HS-5 (cell line): ENCODE measurements at regions not wholly inside any gene's neighbourhood (a gene's known extent, or its start where the extent isn't known, plus 50 kb on each side); places are given as distances from the start of the nearest gene placed in this dataset.
"Not testable (repeated sequence)": the region's sequence is repeated elsewhere in the genome, so short reads cannot be mapped to it uniquely, and the experiment has no call there.

Experiments used
- DNase-seq: peaks from one replicate; pipeline ENCODE4 v3.0.0-alpha.2; 2012; ENCODE audit warnings: low read depth

GRCh38 chr10:84938117-84938905, 609.9 kb downstream of the CCSER2 start:
- no peak for DNase-seq

GRCh38 chr10:84943541-84943940, 615.2 kb downstream of the CCSER2 start:
- no peak for DNase-seq

GRCh38 chr10:84944187-84944586, 615.8 kb downstream of the CCSER2 start:
- no peak for DNase-seq

DNA sequence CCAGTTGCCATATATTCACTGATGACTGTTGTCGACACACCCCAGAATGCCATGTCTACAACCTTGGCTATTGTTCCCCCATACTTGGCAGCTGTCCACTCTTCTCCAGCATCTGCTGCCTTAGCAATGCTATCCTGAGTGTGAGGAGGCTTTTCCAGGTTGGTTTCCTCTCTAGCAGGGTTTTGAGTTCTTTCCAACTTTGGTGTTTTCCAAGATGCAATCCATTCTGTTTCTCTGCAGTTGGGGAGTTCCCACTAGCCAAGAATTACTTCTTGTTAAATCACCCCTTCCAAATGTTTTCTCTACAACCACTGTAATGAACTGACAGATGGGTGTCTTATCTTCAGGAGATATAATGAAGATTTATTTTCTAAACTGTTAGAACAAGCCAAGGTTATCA, 617.4 kb downstream of the CCSER2 start:
- DNase-seq, result no peak

- DNase-seq, result no peak
Observed at GRCh38 chr10:84946904-84947303, 618.5 kb downstream of the CCSER2 start.

DNA sequence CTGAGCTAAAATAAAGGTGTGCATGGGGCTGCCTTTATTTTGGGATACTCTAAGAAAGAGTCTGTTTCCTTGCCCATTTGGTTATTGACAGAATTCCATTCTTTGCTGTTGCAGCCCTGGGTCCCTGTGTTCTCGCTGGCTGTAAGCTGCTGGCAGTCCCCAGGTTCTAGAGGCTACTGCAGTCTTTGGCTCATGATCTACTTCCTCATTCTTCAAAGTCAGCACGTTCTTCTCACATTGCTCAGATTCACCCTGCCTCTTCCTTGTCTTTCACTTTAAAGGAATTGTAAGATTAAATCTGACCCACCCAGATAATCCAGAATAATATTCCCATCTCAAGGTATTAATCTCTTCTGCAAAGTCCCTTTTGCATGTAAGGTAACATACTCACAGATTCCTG, 620.3 kb downstream of the CCSER2 start:
- no peak for DNase-seq

DNA sequence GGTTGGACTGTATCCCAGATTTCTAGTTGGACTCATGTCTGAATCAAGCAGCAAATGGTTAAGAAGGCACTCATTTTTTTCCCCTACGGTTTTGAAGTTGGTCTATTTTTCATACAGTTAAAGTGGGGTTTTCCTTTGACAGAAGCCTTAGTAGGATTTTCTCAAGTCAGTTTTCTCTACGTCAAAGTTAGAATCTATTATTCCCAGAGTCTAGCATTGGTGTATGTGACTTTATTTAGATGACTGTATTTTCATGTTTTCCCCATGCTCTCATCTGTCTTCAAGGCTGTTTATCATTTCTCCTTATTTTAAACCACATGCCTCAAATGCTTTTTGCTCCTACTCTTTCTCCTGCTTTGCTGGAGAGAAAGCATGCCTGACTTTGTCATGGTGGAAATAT, 623.2 kb downstream of the CCSER2 start:
- DNase-seq, result no peak

DNA sequence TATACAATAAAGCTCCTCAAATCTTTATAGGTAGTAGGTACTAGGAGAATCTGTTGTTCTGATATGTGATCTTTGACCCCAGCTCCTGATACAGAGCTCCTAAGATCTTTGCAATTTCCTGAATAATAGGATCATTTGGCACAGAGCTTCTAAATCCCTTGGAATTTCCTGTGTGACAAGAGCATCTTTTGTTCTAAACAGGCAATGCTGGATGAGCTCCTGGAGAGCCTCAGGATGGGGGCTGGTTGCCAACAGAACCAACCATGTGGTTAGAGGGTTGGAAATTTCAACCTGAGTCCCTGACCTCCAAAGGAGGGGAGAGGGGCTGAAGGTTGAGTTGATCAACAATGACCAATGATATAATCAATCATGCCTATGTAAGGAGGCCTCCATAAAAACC, 629.0 kb downstream of the CCSER2 start:
- no peak for DNase-seq

DNA sequence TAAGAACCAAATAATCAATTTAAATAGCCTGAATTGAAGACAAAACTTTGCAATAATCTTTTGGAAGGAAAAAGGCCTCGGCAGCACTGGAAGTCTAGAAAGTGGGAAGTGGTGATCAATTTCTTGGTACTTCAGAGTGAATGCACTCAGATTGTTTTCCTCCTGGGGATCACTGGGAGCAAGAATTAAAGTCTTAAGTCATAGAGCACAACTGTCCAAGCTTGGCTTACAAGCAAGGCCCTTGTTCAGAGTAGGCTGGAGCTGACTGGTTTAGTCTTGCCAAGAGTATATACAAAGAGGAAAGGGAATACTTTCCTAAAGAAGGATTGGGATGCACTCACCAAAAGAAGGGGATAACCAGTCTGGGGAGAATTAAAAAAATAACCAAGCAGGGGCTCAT, 637.1 kb downstream of the CCSER2 start:
- DNase-seq, result no peak

DNA sequence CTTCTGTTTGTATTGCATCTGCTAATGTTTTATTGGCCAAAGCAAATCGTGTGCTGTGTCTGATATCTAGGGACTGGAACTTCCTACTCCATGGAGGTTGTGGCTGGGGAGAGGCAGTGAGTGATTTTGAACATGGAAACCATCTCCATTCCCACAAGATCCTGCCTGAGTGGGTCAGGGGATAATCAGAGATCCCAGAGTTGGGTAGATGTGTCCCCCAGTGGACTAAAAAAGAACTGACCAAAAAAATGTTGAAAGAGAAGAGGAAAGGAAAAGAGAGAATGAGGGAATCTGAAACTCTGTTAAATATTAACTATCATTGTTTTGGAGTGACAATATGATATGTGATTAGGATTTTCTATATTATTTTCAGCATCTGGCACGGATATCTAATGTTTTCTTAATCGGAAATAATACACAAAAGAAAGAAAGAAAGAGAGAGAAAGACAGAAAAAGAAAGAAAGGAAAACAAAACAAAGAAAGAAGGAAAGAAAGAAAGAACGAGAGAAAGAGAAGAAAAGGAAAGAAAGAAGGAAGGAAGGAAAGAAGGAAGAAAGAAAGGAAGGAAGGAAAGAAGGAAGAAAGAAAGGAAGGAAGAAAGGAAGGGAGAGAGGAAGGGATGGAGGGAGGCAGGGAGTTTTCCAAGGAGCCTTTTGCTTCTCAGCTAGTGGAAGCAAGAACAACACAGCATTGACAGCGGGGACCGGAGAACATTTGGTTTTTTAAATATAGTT, 638.5 kb downstream of the CCSER2 start:
- DNase-seq, result no peak

GRCh38 chr10:84969297-84969696, 640.9 kb downstream of the CCSER2 start:
- DNase-seq, result not testable (repeated sequence)

DNA sequence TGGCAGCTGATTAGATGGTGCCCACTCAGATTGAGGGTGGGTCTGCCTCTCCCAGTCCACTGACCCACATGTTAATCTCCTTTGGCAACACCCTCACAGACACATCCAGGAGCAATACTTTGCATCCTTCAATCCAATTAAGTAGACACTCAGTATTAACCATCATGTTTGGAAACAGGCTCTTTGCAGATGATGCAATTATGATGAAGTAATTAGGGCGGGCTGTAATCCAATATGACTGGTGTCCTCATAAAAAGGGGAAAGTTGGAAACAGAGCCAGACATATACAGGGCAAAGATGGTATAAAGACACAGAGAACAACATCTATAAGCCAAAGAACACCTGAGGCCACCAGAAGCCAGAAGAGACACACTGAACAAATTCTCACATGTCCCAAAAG, 658.6 kb downstream of the CCSER2 start:
- no peak for DNase-seq

- DNase-seq, result no peak
Observed at GRCh38 chr10:84988011-84988410, 659.6 kb downstream of the CCSER2 start.

DNA sequence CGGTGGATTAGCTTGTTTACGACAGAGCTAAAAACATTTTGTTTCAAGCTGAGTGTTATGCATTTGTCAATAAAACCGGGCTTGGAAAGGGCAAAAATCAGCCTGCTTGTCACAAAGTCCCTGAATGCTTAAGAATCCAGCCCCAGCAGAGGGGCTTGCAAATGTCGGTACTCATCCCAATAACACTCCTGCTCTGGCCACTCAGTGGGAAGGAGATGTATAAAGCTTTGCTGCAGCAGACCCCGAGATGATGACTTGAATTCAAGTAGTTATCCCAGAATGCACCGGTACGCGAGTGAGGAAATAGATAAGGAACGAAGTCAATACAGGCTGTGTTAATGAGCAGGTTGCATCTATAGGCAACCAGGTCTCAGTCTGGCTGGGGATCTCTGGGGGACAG, 662.3 kb downstream of the CCSER2 start:
- no peak for DNase-seq

- DNase-seq, result no peak
Observed at GRCh38 chr10:84991301-84991700, 662.9 kb downstream of the CCSER2 start.

DNA sequence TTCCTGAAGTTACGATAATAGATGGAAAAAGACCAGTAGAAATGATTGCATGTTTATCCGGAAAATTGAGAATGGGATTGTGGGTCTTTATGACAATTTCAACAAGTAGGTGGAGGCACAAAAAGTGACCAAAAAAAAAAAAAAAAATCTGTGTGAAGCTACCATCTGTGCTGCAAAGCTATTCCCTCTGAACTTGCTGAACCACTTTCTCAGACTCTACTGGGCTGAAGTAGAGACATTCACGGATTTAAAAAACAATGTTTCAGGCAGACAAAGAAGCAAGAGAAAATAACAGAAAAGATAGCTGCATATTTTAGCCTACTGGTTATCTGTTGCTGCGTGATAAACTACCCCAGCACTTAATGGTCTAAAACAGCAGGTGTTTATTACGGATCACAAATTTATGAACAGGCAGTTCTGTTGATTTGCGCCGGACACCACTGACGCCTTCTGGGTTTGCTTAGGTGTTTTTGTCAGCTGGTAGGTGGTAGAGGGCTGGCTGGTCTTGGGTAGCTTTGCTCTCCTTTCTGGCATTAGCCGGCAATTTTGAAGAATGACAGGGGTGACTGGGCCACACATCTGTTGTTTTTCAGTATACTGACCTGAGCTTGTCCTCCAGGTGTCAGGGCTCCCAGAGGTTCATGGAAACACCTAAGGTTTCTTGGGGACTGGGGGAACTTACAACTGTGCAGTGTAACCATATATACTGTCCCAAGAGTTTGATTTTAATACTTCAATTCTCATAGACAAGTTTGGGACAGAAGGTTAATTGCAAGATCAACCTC, 665.1 kb downstream of the CCSER2 start:
- no peak for DNase-seq

GRCh38 chr10:84994722-84995121, 666.3 kb downstream of the CCSER2 start:
- DNase-seq, result no peak

DNA sequence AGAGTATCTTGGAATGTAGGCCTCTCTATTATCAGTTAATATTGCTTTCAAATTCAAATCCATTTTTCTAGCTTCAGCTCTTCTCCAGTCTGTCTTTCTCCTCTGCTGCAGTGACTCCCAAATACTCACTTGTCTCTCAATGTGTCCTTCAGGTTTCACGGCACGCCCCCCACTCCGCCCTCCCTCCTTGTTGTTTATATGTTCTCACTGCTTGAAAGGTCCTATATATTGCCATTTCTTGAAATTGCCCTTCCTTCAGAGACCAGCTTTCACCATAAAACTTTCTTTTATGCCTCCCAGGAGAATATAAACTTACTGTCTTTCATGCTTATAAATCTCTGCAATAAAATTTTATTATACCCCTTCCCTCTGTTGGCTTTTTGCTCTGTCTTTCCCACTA, 668.2 kb downstream of the CCSER2 start:
- DNase-seq, result no peak

GRCh38 chr10:84997870-84998269, 669.5 kb downstream of the CCSER2 start:
- DNase-seq, result no peak

- DNase-seq, result no peak
Observed at GRCh38 chr10:84999929-85000328, 671.5 kb downstream of the CCSER2 start.

DNA sequence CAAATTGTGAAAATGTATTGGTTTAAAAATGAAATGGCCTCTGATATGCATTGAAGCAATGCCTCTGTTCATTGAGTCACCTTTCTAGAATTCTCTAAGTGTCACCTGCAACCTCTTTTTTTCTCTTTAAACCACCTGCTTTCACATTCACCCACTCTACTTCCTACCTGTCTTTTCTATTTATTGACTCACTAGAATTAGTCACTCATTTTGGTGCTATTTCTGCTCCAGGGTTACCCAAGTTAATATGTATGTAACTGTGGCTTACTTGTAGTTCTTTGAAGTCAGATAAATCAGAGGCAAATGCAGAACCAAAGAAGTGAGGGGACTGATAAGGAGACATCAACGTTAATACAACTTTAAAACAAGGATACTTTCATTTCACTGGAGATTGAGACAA, 674.7 kb downstream of the CCSER2 start:
- no peak for DNase-seq

GRCh38 chr10:85008488-85009184, 680.2 kb downstream of the CCSER2 start:
- no peak for DNase-seq
